ENCODE measurements at regions not wholly inside any gene's neighbourhood (a gene's known extent, or its start where the extent isn't known, plus 50 kb on each side); places are given as distances from the start of the nearest gene placed in this dataset.
"Not testable (repeated sequence)": the region's sequence is repeated elsewhere in the genome, so short reads cannot be mapped to it uniquely, and the experiment has no call there.

DNA sequence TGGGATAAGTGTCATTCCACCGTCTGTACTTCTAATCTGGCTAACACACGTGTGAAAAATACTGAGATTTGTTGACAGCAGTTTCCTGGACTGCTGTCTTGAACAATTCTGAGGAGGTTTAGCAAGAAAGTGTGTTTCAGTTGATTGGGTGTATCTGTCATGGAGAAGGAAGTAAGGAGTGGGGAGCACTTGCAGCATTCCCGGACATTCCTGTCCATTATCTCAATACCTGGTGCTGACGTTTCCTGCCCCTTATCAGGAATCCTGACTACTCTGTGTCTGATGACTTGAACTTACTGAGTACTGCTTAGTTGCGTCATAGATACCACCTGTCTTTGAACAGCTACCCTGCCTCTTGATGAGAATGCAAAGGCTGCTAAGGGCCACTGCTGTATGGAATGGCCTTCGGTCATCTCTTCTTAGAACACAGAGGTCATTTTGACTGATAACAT, 72.0 kb upstream of the VKORC1L1 start:
- TF ChIP-seq, protein P1, sequence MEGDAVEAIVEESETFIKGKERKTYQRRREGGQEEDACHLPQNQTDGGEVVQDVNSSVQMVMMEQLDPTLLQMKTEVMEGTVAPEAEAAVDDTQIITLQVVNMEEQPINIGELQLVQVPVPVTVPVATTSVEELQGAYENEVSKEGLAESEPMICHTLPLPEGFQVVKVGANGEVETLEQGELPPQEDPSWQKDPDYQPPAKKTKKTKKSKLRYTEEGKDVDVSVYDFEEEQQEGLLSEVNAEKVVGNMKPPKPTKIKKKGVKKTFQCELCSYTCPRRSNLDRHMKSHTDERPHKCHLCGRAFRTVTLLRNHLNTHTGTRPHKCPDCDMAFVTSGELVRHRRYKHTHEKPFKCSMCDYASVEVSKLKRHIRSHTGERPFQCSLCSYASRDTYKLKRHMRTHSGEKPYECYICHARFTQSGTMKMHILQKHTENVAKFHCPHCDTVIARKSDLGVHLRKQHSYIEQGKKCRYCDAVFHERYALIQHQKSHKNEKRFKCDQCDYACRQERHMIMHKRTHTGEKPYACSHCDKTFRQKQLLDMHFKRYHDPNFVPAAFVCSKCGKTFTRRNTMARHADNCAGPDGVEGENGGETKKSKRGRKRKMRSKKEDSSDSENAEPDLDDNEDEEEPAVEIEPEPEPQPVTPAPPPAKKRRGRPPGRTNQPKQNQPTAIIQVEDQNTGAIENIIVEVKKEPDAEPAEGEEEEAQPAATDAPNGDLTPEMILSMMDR (IDR thresholded peaks at IDR 0.05; ENCODE audit: control insufficient read depth, insufficient read depth, low read depth, low read length, missing control alignments), result no peak
- DNase-seq (ENCODE audit: low read depth), result no peak
- H3K4me3 ChIP-seq (ENCODE audit: control insufficient read depth, low read depth, low read length), result no peak overlapping the region

DNA sequence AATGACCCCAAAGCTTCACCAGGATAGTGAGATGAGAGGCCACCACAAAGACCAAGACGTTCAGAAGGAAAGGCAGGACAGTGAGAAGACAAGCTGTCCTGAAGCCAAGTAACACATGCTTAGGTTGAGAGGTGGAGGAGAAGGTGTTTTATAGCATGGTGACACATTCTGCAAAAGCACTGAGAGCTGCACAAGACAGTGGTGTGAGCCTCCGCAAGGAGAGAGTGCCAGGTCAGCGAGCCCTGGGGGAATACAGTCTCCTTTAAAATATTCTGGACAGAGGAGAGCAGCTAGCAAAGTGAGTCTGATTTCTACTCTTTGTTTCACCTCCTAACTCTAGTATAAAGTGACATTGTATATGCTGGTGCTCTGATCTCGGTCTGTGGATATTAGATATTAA, 68.0 kb upstream of the VKORC1L1 start:
- TF ChIP-seq, protein P1 (IDR thresholded peaks at IDR 0.05; ENCODE audit: control insufficient read depth, insufficient read depth, low read depth, low read length, missing control alignments), result no peak
- no peak overlapping the region for H3K4me3 ChIP-seq (ENCODE audit: control insufficient read depth, low read depth, low read length)
- DNase-seq (ENCODE audit: low read depth), result no peak

DNA sequence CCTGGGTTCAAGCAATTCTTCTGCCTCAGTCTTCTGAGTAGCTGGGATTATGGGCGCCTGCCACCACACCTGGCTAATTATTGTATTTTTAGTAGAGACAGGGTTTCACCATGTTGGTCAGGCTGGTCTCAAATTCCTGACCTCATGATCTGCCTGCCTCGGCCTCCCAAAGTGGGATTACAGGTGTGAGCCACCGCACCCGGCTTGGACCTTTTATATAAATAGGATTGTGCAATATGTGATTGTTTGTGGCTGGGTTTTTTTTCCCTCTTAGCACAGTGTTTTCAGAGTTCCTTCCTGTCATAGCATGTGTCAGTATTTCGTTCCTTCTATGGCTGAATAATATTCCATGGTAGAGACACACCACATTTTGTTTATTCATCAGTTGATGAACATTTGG, 65.8 kb upstream of the VKORC1L1 start:
- H3K4me3 ChIP-seq (ENCODE audit: control insufficient read depth, low read depth, low read length); DNase-seq (ENCODE audit: low read depth): not testable (repeated sequence)

DNA sequence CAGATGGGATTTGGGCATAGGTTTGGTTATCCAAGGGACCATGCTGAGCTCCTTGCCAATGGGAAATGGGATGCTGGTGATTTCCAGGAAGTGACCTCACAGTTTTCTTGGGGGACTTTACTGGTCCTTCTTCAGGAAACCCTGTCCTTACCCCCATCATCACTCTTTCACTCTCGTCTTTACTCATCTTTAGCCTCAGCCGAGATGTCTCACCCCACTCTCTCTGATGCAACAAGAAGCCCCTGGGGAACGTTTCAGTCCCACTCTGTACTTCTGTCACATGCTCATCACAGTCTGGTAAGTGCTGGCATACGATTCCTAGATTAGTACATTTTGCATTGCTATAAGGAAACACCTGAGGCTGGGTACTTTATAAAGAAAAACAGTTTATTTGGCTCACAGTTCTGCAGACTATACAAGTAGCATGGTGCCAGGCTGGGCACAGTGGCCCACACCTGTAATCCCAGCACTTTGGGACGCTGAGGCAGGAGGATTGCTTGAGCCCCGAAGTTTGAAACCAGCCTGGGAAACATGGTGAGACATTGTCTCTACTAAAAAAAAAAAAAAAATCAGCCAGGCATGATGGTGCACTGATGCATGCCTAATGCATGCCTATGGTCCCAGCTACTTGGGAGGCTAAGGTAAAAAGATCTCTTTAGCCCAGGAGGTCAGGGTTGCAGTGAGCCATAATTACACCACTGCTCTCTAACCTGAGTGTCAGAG, 63.5 kb upstream of the VKORC1L1 start:
- TF ChIP-seq, protein P1 (IDR thresholded peaks at IDR 0.05; ENCODE audit: control insufficient read depth, insufficient read depth, low read depth, low read length, missing control alignments), result no peak
- DNase-seq (ENCODE audit: low read depth), result no peak
- no peak overlapping the region for H3K4me3 ChIP-seq (ENCODE audit: control insufficient read depth, low read depth, low read length)

DNA sequence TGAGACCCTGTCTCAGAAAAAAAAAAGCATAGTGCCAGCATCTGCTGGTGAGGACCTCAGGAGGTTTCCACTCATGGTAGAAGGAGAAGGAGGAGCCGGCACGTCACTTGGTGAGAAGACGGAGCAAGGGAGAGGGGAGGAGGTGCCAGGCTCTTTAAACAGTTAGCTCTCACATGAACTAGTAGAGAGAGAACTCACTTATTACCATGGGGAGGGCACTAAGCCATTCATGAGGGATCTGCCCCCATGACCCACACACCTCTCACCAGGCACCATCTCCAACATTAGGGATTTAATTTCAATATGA, 62.9 kb upstream of the VKORC1L1 start:
- no peak overlapping the region for H3K4me3 ChIP-seq (ENCODE audit: control insufficient read depth, low read depth, low read length)
- TF ChIP-seq, protein P1 (IDR thresholded peaks at IDR 0.05; ENCODE audit: control insufficient read depth, insufficient read depth, low read depth, low read length, missing control alignments), result no peak
- DNase-seq (ENCODE audit: low read depth), result no peak

DNA sequence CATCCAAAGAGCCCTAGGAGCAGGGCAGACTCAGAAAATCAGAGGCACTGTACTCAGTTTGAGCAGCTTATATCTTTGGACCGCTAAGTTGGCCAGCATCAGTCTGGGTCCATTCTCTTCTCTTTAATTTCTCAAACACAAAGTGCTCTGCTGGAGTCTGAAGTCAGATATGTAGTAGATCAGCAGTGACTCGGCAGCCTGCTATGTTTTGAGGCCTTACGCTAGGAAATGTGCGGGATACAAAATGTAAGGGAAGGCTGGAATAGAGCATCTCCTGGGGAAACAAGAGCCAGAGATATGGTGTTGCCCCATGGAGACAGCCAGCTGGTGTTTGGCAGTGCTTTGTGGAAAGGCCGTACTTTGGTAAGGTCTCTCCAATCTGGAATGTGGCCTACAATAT, 60.6 kb upstream of the VKORC1L1 start:
- DNase-seq (ENCODE audit: low read depth), result no peak
- TF ChIP-seq, protein P1 (IDR thresholded peaks at IDR 0.05; ENCODE audit: control insufficient read depth, insufficient read depth, low read depth, low read length, missing control alignments), result no peak
- no peak overlapping the region for H3K4me3 ChIP-seq (ENCODE audit: control insufficient read depth, low read depth, low read length)

DNA sequence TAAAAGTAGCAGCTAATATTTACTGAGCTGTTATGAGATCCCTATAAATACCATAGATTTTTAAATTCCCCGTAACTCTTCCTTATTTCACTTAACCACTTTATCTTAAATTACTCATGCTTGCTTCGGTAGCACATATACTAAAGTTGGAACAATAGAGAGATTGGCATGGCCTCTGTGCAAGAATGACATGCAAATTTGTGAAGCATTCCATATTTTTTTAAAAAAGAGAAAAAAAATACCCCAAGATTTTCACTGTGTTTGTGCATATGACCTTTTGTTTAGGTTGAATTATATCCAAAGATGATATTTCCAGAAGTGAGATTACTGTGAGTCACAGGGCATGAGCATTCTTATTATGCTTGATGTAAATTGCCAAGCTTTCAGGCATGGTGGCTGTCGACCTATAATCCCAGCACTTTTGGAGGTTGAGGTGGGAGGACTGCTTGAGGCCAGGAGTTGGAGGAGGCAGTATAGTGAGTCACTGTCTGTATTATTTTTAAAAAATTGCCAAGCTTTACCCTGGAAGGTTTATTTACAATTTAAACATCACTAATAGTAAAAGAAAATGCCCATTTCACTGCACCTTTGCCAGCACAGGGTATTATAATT, 58.2 kb upstream of the VKORC1L1 start:
- not testable (repeated sequence) for DNase-seq (ENCODE audit: low read depth)

More for the DNA sequence above, 58.2 kb upstream of the VKORC1L1 start:
- H3K4me3 ChIP-seq (ENCODE audit: control insufficient read depth, low read depth, low read length), result not testable (repeated sequence)

Measured in AG09309 (cell line).